PC-9 (cell line): ENCODE measurements at regions not wholly inside any gene's neighbourhood (a gene's known extent, or its start where the extent isn't known, plus 50 kb on each side); places are given as distances from the start of the nearest gene placed in this dataset.

ENCODE experiments used
- BruUV-seq: library from RNA; stranded (reverse); fragments of 400-500 nt; replicated peaks from 2 replicates; lab custom pipeline; 2021; lab: Mats Ljungman, UMichigan
- CTCF ChIA-PET: fragments of 300-600 bp; sonication (Branson Sonifier 250); formaldehyde crosslinking; loops from one replicate; lab custom pipeline; 2022; ENCODE audit warnings: antibody characterized with exemption; lab: Charles Lee
- POLR2A ChIA-PET: fragments of 300-600 bp; sonication (Branson Sonifier 250); formaldehyde crosslinking; loops from one replicate; lab custom pipeline; 2022; ENCODE audit warnings: antibody characterized with exemption; ENCODE audit not compliant: unreplicated experiment; lab: Charles Lee
- DNase-seq, 2 experiments: peaks; one replicate each; pipeline versions ENCODE4 v3.0.0 to v3.0.0-alpha.2; 2015 to 2022; ENCODE audit warnings: mixed read lengths in 1 of 2
- H2AFZ ChIP-seq: fragments of 200-600 bp; sonication (generic); 2 replicates; pipeline ENCODE4 v1.8.1; 2017; ENCODE audit warnings: antibody characterized with exemption
- H3F3A ChIP-seq: fragments of 200-600 bp; sonication (generic); 2 replicates; pipeline ENCODE4 v1.8.1; 2017; ENCODE audit warnings: antibody characterized with exemption, mild to moderate bottlenecking, low read depth; ENCODE audit not compliant: insufficient read depth
- H3K27ac ChIP-seq: fragments of 200-600 bp; sonication (generic); 2 replicates; pipeline ENCODE4 v1.6.1; 2016; ENCODE audit warnings: mixed run types
- H3K27me3 ChIP-seq: fragments of 200-600 bp; sonication (generic); 2 replicates; pipeline ENCODE4 v1.6.1; 2016; ENCODE audit warnings: low read depth, mixed run types; ENCODE audit not compliant: insufficient read depth
- H3K36me3 ChIP-seq: fragments of 200-600 bp; sonication (generic); 2 replicates; pipeline ENCODE4 v1.6.1; 2016; ENCODE audit warnings: low read depth, mixed run types
- H3K4me1 ChIP-seq: fragments of 200-600 bp; sonication (generic); replicated peaks from 2 replicates; pipeline ENCODE4 v1.6.1; 2016; ENCODE audit warnings: mixed run types; ENCODE audit not compliant: insufficient read depth
- H3K4me2 ChIP-seq: fragments of 200-600 bp; sonication (generic); 2 replicates; pipeline ENCODE4 v1.6.1; 2017; ENCODE audit warnings: mixed run types
- H3K4me3 ChIP-seq: fragments of 200-600 bp; sonication (generic); 2 replicates; pipeline ENCODE4 v1.6.1; 2016; ENCODE audit warnings: mixed run types
- H3K79me2 ChIP-seq: fragments of 200-600 bp; sonication (generic); 2 replicates; pipeline ENCODE4 v1.6.1; 2017; ENCODE audit warnings: low read depth, mixed run types
- H3K9me2 ChIP-seq: fragments of 200-600 bp; sonication (generic); 2 replicates; pipeline ENCODE4 v1.8.1; 2017; ENCODE audit warnings: mild to moderate bottlenecking; ENCODE audit not compliant: insufficient read depth
- H3K9me3 ChIP-seq: fragments of 200-600 bp; sonication (generic); 2 replicates; pipeline ENCODE4 v1.8.1; 2016; ENCODE audit warnings: low read depth; ENCODE audit not compliant: insufficient read depth
- H4K20me1 ChIP-seq: fragments of 200-600 bp; sonication (generic); 2 replicates; pipeline ENCODE4 v1.8.1; 2017; ENCODE audit not compliant: insufficient read depth
- CTCF ChIP-seq: fragments of 200-600 bp; sonication (generic); conservative IDR thresholded peaks from 2 replicates; pipeline ENCODE4 v1.6.1; 2017; ENCODE audit warnings: mixed run types, antibody characterized with exemption, mild to moderate bottlenecking, moderate library complexity
- EZH2 ChIP-seq: fragments of 200-600 bp; sonication (generic); IDR thresholded peaks from 2 replicates; pipeline ENCODE4 v1.8.0; 2017; ENCODE audit warnings: antibody characterized with exemption, low read depth
- intact Hi-C: fragments of 100-400 bp; cut with micrococcal nuclease; formaldehyde crosslinking; loops from one replicate; pipeline ENCODE4 v1.10.0; 2022; ENCODE audit not compliant: unreplicated experiment

- intact Hi-C loops: no loop called here
- Histone ChIP-seq H3K4me3 (no peak overlapping the region), H3K79me2 (no peaks in the 10 kb centered on the region), H3K36me3 (no peaks in the 10 kb centered on the region), H3F3A (no peaks in the 10 kb centered on the region), H3K9me2 (no peaks in the 10 kb centered on the region), H3K9me3 (no peaks in the 10 kb centered on the region), H4K20me1 (no peaks in the 10 kb centered on the region), H3K27ac (no peak overlapping the region), H3K27me3 (no peaks in the 10 kb centered on the region), H3K4me1 (no peaks in the 10 kb centered on the region), H3K4me2 (no peak overlapping the region), H2AFZ (no peak overlapping the region)
- TF ChIP-seq EZH2: no peak
- no peak for TF ChIP-seq CTCF
- ChIA-PET CTCF (no interaction called here), POLR2A (no interaction called here)
- DNase-seq: no peak
- BruUV-seq: no TSS peak
Observed at GRCh38 chr5:124865603-124866354, 119.3 kb upstream of the ZNF608 start.

GRCh38 chr5:124866355-124867136 is 120.1 kb upstream of the ZNF608 start:
- H3F3A ChIP-seq: no peaks in the 10 kb centered on the region
- no peak overlapping the region for H3K27ac ChIP-seq
- no peak for TF ChIP-seq CTCF
- TF ChIP-seq EZH2: no peak
- intact Hi-C loops: no loop called here
- CTCF ChIA-PET: no interaction called here
- POLR2A ChIA-PET: no interaction called here
- no peaks in the 10 kb centered on the region for H3K79me2 ChIP-seq
- no peak overlapping the region for H3K4me2 ChIP-seq
- H4K20me1 ChIP-seq: no peaks in the 10 kb centered on the region
- H2AFZ ChIP-seq: no peak overlapping the region
- no peak for DNase-seq
- no peaks in the 10 kb centered on the region for H3K36me3 ChIP-seq
- no peaks in the 10 kb centered on the region for H3K27me3 ChIP-seq
- H3K9me3 ChIP-seq: no peaks in the 10 kb centered on the region
- H3K4me1 ChIP-seq: no peaks in the 10 kb centered on the region
- no peak overlapping the region for H3K4me3 ChIP-seq
- no peaks in the 10 kb centered on the region for H3K9me2 ChIP-seq
- no TSS peak for BruUV-seq

GRCh38 chr5:124867137-124867704 is 120.8 kb upstream of the ZNF608 start:
- CTCF ChIA-PET: no interaction called here
- Histone ChIP-seq H3K4me1 (no peaks in the 10 kb centered on the region), H3F3A (no peaks in the 10 kb centered on the region), H3K27ac (no peak overlapping the region), H3K27me3 (no peaks in the 10 kb centered on the region), H3K9me3 (no peaks in the 10 kb centered on the region), H2AFZ (no peak overlapping the region), H4K20me1 (no peaks in the 10 kb centered on the region), H3K9me2 (no peaks in the 10 kb centered on the region), H3K79me2 (no peaks in the 10 kb centered on the region), H3K4me2 (no peak overlapping the region), H3K4me3 (no peak overlapping the region), H3K36me3 (no peaks in the 10 kb centered on the region)
- no TSS peak for BruUV-seq
- POLR2A ChIA-PET: no interaction called here
- intact Hi-C loops: no loop called here
- DNase-seq: no peak
- TF ChIP-seq CTCF: no peak
- no peak for TF ChIP-seq EZH2
